GM18868 (cell line): ENCODE measurements at regions not wholly inside any gene's neighbourhood (a gene's known extent, or its start where the extent isn't known, plus 50 kb on each side); places are given as distances from the start of the nearest gene placed in this dataset.
"Not testable (repeated sequence)": the region's sequence is repeated elsewhere in the genome, so short reads cannot be mapped to it uniquely, and the experiment has no call there.

Experiments
- ATAC-seq: cut with Tn5 transposase; IDR thresholded peaks from one replicate; pipeline ENCODE4 v1.9.1; 2021; ENCODE audit warnings: mild to moderate bottlenecking, moderate library complexity; ENCODE audit not compliant: unreplicated experiment

DNA sequence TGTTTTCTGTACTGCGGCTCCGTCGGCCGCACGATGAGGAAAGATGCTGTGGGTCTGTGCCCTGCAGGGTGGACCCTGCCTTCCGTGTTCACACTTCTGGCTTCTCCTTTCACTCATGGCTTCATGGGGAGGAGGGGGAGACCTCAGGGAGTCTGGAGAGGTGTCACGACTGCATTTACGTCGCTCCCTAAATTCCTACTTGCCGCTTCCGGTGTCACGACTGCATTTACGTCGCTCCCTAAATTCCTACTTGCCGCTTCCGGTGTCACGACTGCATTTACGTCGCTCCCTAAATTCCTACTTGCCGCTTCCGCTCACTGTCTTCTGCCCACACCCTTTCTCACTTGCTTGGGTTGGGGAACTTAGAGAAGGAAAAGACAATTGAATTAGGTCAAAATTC is 68.4 kb upstream of the ALKAL2 start:
- not testable (repeated sequence) for ATAC-seq

DNA sequence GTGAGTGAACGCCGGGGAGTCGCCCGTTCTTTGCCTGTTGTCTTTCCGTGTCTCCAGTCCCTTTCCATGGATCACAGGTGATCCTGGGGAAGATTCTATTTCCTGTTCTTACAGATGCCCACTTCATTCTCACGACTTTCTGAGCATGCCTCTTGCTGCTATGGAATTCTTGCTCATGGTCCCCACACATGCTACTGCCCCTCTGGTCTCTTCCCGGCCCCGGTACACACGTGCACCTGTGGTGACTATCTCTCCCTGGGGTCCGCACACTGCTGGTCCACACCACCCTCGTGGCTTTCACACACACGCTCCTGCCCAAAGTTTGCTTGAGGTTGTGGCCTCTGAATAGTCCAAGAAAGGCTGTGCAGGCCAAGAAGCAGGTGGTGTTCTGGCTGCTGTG is 67.9 kb upstream of the ALKAL2 start:
- ATAC-seq = no peak

DNA sequence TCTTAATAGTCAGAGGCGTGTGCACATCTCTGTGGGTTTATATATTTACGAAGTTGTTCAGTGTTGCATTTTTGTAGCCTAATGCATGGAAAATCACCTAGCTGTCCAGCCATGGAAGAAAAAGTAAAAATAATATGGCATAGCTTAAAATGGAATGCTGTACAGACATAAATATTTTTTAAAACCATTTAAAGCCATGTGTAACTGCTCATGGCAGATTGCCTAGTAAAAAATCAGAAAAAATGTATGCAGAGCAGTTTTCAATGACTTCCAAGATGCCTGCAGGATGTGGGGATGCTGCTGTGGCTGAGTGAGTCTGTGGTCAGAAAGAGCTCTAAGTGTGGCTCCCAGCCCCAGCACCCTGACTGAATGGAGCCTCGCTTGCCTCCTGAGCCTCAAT is 64.8 kb upstream of the ALKAL2 start:
- ATAC-seq = no peak

DNA sequence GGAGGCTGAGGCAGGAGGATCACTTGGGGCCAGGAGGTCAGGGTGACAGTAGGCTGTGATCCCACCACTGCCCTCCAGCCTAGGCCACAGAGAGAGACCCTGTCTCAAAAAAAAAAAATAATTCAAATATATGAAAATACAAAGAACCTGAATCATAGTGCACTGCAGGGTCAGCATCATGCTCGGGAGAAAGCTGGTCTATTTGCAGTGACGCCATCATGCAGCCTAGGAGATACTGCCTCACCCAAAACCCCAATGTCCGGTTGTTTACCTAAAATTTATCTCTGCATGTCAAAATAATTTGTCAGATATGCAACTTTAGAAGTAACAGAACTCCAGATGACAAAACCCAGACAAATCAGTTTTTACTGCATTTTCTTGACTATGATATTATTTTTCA is 61.5 kb upstream of the ALKAL2 start:
- no peak for ATAC-seq

DNA sequence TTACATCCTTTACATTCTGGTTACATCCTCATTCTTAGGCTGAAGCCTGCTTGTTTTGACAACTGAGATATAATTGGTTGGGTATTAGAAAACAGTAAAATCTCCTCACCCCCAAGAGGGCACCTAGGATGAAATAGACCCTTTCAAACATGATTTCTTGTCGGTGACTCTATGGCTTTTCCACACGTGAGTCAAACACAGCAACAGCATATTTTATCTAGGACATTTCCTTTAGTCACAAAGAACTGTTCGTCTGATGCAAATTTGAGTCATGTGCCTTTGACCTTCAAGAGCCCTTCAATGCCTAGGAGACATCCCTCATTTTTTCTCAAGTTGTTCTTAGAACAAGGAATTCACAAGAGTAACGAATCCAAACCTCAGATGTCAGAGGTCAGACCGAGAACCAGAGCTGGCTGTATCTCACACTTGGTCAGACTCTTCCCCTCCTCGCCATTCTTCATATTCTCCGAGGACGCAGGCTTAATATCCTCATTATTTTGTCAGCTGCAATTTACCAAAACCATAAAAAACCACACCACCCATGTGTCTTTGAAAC is 60.5 kb upstream of the ALKAL2 start:
- no peak for ATAC-seq

DNA sequence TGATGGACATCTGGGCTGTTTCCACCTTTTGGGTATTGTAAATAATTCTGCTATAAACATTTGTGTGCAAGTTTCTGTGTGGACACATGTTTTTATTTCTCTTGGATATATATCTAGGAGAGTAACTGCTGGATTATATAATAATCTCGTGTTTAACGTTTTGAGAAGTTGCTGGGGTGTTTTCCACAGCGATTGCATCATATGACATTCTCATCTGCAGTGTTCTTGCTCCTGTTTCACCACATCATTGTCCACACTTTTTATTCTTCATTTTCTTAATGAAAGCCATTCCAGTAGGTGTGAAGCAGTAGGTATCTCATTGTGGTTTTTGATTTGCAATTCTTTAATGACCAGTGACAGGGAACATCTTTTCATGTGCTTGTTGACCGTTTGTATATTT is 56.9 kb upstream of the ALKAL2 start:
- ATAC-seq = no peak

DNA sequence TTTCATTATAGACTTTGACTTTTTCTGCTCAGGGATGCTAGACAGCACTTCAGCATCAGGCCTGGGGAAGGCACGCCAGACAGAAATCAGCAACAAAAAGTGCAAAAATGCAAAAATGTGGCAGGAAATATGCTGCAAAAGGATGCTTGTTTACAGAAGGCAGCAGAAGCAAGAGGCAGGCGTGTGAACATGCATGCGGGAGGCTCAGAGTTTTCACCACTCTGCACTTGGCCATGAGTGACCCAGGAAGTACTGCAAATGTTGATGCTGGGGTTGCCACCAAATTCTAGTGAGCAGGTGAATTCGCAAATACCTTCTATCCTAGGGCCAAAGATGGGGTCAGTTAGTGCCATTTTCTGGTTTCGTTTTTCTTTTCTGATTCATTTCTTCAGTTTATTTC is 55.5 kb upstream of the ALKAL2 start:
- ATAC-seq = no peak

DNA sequence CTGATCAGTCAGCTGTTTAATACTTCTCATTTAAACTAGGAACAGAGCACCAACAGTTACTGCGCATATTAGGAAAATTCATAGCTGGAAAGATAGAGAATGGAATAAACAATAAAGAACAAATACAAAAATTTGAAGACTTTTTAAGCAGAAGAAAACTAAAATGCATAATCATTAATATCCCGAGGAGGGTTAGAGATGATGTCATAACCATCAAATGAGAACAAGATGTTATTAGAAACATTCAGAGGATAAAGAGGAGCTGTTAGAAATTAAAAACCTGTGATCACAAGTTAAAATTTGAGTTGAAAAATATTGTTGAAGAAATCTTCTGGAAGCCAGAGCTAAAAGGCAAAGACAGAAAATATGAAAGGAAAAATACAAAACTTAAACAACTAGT is 54.0 kb upstream of the ALKAL2 start:
- no peak for ATAC-seq

DNA sequence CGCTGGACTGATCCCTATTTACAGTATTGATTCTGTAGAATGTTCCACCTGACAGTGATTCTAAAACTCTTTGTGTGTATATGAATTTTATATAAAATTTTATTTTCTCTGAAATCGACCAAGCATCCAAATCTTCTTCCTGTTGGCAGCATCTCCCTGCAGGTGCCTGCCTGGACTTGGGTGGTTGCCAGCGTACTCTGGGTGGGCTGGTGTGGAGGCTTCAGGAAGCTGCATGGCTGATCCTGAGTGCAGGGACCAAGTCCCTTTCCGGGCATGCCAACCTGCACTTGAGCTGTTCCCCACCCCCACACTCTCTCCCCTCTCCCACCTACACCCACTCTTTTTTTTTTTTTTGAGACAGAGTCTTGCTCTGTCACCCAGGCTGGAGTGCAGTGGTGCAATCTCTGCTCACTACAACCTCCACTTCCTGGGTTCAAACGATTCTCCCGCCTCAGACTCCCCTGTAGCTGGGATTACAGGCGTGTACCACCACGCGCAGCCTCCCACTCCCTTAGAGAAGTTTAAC is 53.2 kb upstream of the ALKAL2 start:
- ATAC-seq = no peak
